AG09319 (cell line): ENCODE measurements at regions not wholly inside any gene's neighbourhood (a gene's known extent, or its start where the extent isn't known, plus 50 kb on each side); places are given as distances from the start of the nearest gene placed in this dataset.

ENCODE experiments used
- DNase-seq: peaks from one replicate; pipeline ENCODE4 v3.0.0-alpha.2; 2010; ENCODE audit warnings: low read depth; ENCODE audit errors: extremely low read depth
- CTCF ChIP-seq: IDR thresholded peaks from 2 replicates; pipeline ENCODE4 v1.5.1; 2011; ENCODE audit warnings: low read depth, mild to moderate bottlenecking, inconsistent platforms, low read length, moderate library complexity

GRCh38 chr4:17203797-17204196 lies 305.4 kb upstream of the LDB2 start:
- no peak for DNase-seq
- no peak for TF ChIP-seq CTCF

DNA sequence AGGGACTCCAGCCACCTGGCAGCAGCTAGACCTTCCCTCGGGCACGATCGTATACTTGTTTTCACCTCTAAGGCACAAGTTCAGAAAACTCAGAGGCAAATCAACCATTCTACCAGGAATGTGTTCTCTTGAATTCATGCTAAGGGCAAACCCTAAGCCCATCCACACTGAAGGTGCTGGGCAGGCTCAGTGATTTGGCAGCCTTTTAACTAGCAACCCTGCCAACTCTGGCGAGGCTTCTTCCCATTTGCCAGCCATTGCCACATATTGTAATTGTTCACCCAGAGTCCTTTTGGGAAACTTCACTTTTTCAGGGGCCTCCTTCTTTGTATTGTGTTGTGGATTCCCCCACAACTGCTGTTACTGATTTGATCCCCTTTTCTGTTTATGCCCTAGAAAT lies 298.6 kb upstream of the LDB2 start:
- no peak for TF ChIP-seq CTCF
- no peak for DNase-seq

DNA sequence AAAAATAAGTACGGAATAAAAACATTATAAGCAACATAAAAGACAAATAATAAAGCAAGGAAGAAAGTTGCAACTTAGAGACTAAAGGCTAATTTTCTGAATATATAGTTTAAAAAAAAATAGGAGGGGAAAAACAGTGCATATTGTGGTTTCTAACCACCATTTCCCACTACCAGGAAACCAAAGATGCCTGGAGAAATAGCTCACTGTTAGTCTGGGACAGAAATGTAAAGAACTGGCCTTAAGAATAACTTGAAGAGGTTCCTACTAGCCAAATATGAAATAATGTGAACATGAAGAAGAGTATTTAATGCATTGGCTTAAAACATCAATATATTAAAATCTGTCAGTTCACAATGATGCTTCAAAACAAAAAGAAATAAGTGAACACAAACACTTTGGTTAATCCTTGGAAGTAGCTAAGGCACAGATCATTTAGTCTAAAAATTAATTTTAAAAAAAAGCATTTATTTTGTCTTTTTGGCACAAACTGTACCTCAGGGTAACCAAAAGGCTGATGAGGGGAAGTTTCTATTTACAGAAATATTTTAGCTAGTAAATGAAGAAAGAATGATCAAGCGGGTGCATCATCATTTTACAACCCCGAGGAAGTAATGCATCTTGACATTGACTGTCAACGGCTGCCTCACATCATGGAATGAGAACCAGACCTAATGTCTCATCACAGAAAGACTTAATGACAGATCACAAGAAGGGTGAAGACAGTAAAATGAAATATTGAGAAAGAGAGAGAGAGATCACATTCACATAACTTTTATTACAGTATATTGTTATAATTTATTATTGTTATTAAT lies 297.2 kb upstream of the LDB2 start:
- DNase-seq, result no peak
- no peak for TF ChIP-seq CTCF

DNA sequence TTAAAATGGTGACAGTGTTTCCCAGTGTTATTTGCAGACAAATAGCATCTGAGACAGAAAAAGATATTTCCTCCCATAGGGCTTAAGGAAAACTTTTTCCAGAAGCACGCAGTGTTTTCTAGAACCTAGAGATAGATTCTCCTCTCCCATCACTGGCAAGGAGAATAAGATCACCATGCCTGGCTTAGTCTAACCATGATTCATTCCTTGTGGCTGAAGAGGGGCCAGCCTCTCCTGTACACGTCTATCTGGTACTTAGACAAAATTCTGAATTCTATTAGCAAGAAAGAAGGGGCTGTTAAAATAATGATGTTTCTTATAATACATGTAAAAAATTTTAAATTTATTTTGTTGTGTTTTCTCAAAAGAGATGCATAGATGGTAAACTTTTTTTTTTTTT lies 296.1 kb upstream of the LDB2 start:
- TF ChIP-seq CTCF, result no peak
- no peak for DNase-seq

DNA sequence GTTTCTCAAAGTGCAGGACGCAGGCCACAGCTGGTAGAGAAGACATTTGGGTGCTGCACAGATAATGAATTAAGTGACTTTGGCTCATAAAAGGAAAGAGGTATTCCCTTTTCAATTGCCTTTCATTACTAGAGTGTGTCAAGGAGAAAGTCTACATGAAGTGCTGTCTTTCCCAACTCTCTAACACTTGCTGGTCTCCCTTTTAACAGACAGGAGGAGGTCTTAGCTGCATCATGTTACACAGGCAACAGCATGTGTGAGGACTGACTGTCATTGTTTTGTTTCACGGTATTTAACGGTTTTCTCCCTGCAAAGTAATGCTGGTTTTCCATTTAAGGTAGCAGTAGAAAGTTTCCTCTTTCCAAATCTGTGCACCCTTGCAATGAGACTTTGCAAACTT lies 291.3 kb upstream of the LDB2 start:
- no peak for TF ChIP-seq CTCF

GRCh38 chr4:17189401-17189720 lies 290.9 kb upstream of the LDB2 start:
- TF ChIP-seq CTCF, result no peak
- peak; percentile 69 for DNase-seq

More for the DNA sequence above, 291.3 kb upstream of the LDB2 start:
- DNase-seq, result no peak

GRCh38 chr4:17188547-17189400 lies 290.3 kb upstream of the LDB2 start:
- no peak for TF ChIP-seq CTCF
- no peak for DNase-seq
